GM10266 (cell line): ENCODE measurements at regions not wholly inside any gene's neighbourhood (a gene's known extent, or its start where the extent isn't known, plus 50 kb on each side); places are given as distances from the start of the nearest gene placed in this dataset.

Experiments
- DNase-seq: peaks from one replicate; pipeline ENCODE4 v3.0.0; 2012; ENCODE audit errors: extremely low spot score
- CTCF ChIP-seq: IDR thresholded peaks from 2 replicates; pipeline ENCODE4 v1.5.1; 2012; ENCODE audit warnings: mild to moderate bottlenecking, low read depth; ENCODE audit not compliant: control insufficient read depth, insufficient read depth; ENCODE audit errors: missing control alignments

DNA sequence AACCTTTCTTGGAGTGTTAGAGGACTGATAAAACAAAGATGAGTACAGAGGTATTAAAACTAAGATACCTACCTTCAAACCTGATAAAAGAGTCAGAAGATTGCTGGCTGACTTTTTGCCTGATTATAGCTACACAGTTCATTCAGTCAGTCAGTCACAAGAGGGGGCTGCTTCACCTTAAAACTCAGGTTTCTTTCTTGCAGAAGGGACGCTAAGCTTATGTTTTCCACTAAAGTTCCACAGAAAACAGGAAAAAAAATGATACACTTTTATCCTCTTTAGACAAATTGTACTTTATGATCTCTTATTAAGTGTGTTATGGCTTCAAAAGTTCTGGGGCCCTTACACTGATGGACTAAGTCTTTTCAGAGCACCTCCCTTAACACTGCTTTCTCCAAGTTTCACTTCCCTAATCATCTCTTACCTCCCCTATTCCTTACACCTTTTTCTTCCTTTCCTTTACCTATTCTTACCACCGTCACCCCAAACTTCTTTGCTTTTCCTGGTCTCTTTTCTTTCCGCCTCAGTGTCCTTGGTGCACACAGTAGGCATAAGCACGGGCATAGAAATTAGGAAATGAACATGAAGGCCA is 448.7 kb upstream of the OR4E1 start:
- DNase-seq: no peak
- TF ChIP-seq CTCF: peak; percentile 35

DNA sequence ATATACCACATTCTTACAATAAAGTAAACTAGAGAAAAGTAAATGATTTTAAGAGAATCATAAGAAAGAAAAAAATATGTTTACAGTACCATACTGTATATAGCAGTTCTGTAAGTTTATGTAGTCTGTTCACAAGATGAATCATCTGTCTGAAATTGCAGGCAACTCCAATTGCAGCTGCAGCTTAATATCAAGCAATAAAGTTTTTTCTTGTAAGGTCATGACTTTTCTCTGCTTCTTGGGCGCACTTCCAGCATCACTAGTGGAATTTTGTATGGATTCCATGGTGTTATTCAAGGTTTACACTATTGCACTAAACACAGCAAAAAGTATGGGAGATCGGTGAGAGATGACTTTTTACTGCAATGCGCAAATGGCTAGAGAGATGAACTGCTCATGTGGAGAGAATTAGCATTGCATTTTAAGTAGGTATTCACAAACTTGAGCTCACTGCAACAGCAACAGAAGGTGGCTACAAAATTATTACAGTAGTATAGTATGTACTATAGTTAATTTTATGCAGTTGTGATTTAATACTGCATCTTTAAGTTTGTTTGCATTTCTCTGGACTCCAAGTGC is 445.4 kb upstream of the OR4E1 start:
- no peak for TF ChIP-seq CTCF

DNA sequence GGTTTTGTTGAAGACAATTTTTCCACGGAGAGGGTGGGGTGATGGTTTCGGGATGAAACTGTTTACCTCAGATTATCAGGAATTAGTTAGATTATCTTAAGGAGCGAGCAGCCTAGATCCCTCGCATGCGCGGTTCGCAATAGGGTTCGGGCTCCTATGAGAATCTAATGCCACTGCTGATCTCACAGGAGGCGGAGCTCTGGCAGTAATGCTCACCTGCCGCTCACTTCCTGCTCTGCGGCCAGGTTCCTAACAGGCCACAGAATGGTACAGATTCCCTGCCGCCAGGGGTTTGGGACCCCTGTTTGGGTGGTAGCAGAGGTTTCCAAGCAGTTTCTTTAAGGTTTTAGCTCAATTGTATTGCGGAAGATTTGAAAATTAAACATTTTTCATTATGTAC is 439.8 kb upstream of the OR4E1 start:
- no peak for DNase-seq

More for the DNA sequence above, 445.4 kb upstream of the OR4E1 start:
- no peak for DNase-seq

GRCh38 chr14:22112004-22112403 is 438.4 kb upstream of the OR4E1 start:
- peak; percentile 20 for DNase-seq

More for the DNA sequence above, 439.8 kb upstream of the OR4E1 start:
- no peak for TF ChIP-seq CTCF

DNA sequence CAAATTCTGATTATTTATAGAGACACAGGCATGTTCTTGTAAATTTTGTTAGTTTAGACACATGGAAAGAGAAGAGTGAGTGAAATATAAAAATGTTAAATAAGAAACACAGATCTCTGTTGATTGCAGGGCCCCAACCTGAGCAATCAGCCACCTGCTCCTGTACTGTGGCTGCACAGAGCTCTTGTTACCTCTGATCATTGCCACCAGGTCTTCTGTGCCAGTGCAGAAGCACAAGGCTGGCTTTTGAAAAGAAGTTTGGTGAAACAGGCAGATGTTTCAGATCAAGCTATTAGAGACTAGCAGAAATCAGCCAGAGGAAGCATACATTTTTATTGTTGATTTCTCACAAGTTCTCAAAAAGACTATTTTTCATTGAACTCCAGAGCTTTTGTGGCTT is 434.1 kb upstream of the OR4E1 start:
- TF ChIP-seq CTCF: no peak
- no peak for DNase-seq

More at GRCh38 chr14:22112004-22112403, 438.4 kb upstream of the OR4E1 start:
- peak; percentile 55 for TF ChIP-seq CTCF

DNA sequence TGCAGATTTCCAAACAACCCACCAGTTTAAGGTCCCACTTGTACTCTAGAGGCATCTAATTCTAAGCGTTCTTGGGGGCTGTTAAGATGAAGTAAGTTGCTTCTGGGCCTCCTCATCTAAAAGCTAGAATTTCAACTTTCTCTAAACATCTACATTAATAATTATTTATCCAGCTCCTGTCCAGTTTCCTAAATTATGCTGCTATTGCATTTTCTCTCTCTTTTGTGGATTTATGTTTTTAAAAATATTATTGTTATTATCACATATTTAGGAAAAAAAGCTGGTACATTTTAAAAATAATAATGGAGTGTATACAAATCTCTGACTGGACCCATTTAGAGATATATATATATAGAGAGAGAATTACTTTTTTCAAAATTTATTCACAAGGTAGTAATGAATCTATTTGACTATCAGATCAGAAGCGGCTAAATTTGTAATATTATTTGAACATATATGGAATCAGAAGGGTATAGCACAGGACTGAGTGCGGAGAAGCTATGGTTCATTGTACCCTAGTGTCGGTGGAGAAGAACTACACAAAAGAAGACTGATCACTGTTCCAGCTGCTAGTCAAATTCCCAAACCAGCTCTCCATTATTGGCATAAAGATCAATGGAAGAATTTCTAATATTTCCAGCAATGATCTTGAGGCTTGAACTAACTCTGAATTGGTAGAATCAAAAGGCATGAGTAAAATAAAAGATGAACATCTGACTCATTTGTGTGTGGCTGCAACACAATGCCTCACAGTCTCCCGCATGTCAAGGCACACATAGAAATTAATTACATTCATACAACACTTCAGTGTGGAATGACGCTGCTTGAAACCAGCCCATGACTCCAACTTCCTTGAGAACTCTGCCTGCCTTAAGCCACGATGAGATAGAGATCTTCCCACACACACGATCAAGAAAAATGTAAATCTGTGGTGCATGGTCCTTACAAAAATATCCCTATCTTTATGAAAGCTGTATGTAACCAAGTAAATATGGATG is 433.4 kb upstream of the OR4E1 start:
- DNase-seq: no peak
- TF ChIP-seq CTCF: no peak

DNA sequence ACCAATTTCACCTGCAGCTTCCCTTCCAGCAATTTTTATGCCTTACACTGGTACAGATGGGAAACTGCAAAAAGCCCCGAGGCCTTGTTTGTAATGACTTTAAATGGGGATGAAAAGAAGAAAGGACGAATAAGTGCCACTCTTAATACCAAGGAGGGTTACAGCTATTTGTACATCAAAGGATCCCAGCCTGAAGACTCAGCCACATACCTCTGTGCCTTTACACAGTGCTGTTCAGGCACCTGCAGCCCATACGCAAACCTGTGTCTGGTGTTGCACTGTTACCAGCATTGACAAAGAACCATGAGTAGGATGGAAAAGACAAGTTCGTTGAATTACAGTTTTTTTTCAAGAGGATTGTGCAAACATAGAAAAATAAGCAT is 432.0 kb upstream of the OR4E1 start:
- no peak for TF ChIP-seq CTCF
- DNase-seq: no peak
